ENCODE measurements at regions not wholly inside any gene's neighbourhood (a gene's known extent, or its start where the extent isn't known, plus 50 kb on each side); places are given as distances from the start of the nearest gene placed in this dataset.

- H3K27me3 ChIP-seq: no peaks in the 10 kb centered on the region
- no peak overlapping the region for H3K4me2 ChIP-seq
- no peaks in the 10 kb centered on the region for H3K36me3 ChIP-seq
- H3K9ac ChIP-seq: no peak overlapping the region
- no peaks in the 10 kb centered on the region for H3K4me1 ChIP-seq
- TF ChIP-seq Cebpa-rat (IDR thresholded peaks at IDR 0.05): no peak
- H3K9me3 ChIP-seq: peaks cover 4% of the 10 kb centered on the region; the same call in 1 of the 2 replicates
- no peaks in the 10 kb centered on the region for H4K20me1 ChIP-seq
- H3K4me3 ChIP-seq: no peak overlapping the region
- no peak overlapping the region for H3K27ac ChIP-seq
Observed at GRCh38 chr10:71125749-71126107, 86.6 kb upstream of the UNC5B start.

GRCh38 chr10:71126432-71126831 lies 85.9 kb upstream of the UNC5B start:
- H3K9me3 ChIP-seq: no peaks in the 10 kb centered on the region
- H3K4me2 ChIP-seq: no peak overlapping the region
- H3K27me3 ChIP-seq: no peaks in the 10 kb centered on the region
- TF ChIP-seq Cebpa-rat (IDR thresholded peaks at IDR 0.05): no peak
- no peak overlapping the region for H3K9ac ChIP-seq
- H3K36me3 ChIP-seq: no peaks in the 10 kb centered on the region
- H3K27ac ChIP-seq: no peak overlapping the region
- no peak overlapping the region for H3K4me3 ChIP-seq
- no peaks in the 10 kb centered on the region for H4K20me1 ChIP-seq
- H3K4me1 ChIP-seq: no peaks in the 10 kb centered on the region

- H3K4me3 ChIP-seq: no peak overlapping the region
- H3K9me3 ChIP-seq: no peaks in the 10 kb centered on the region
- no peak overlapping the region for H3K4me2 ChIP-seq
- no peaks in the 10 kb centered on the region for H3K36me3 ChIP-seq
- no peaks in the 10 kb centered on the region for H4K20me1 ChIP-seq
- H3K27me3 ChIP-seq: no peaks in the 10 kb centered on the region
- no peak overlapping the region for H3K9ac ChIP-seq
- TF ChIP-seq Cebpa-rat (IDR thresholded peaks at IDR 0.05): no peak
- H3K4me1 ChIP-seq: peaks cover under 1% of the 10 kb centered on the region
- no peak overlapping the region for H3K27ac ChIP-seq
Observed at GRCh38 chr10:71127104-71127503, 85.3 kb upstream of the UNC5B start.

GRCh38 chr10:71127773-71128172 lies 84.6 kb upstream of the UNC5B start:
- H3K36me3 ChIP-seq: no peaks in the 10 kb centered on the region
- H3K27me3 ChIP-seq: no peaks in the 10 kb centered on the region
- no peak for TF ChIP-seq Cebpa-rat (IDR thresholded peaks at IDR 0.05)
- no peak overlapping the region for H3K4me2 ChIP-seq
- no peaks in the 10 kb centered on the region for H3K9me3 ChIP-seq
- H3K4me1 ChIP-seq: peaks cover 8% of the 10 kb centered on the region
- no peak overlapping the region for H3K27ac ChIP-seq
- H3K4me3 ChIP-seq: no peak overlapping the region
- no peak overlapping the region for H3K9ac ChIP-seq
- no peaks in the 10 kb centered on the region for H4K20me1 ChIP-seq

GRCh38 chr10:71128311-71128980 lies 83.9 kb upstream of the UNC5B start:
- H3K9me3 ChIP-seq: no peaks in the 10 kb centered on the region
- H3K4me1 ChIP-seq: peaks cover 9% of the 10 kb centered on the region
- no peaks in the 10 kb centered on the region for H3K36me3 ChIP-seq
- no peak overlapping the region for H3K9ac ChIP-seq
- no peaks in the 10 kb centered on the region for H4K20me1 ChIP-seq
- no peaks in the 10 kb centered on the region for H3K27me3 ChIP-seq
- no peak overlapping the region for H3K4me3 ChIP-seq
- H3K4me2 ChIP-seq: no peak overlapping the region
- H3K27ac ChIP-seq: no peak overlapping the region
- no peak for TF ChIP-seq Cebpa-rat (IDR thresholded peaks at IDR 0.05)

- Histone ChIP-seq H3K9ac (no peak overlapping the region), H3K27ac (no peak overlapping the region), H3K9me3 (no peaks in the 10 kb centered on the region), H3K4me3 (no peak overlapping the region), H3K4me1 (peaks cover 9% of the 10 kb centered on the region), H3K36me3 (no peaks in the 10 kb centered on the region), H4K20me1 (no peaks in the 10 kb centered on the region), H3K27me3 (no peaks in the 10 kb centered on the region), H3K4me2 (no peak overlapping the region)
- TF ChIP-seq Cebpa-rat (IDR thresholded peaks at IDR 0.05): no peak
Observed at GRCh38 chr10:71131096-71131495, 81.3 kb upstream of the UNC5B start.

- H3K9ac ChIP-seq: no peak overlapping the region
- H3K9me3 ChIP-seq: no peaks in the 10 kb centered on the region
- no peaks in the 10 kb centered on the region for H4K20me1 ChIP-seq
- TF ChIP-seq Cebpa-rat (IDR thresholded peaks at IDR 0.05): no peak
- H3K27ac ChIP-seq: no peak overlapping the region
- peaks cover 9% of the 10 kb centered on the region for H3K4me1 ChIP-seq
- no peak overlapping the region for H3K4me3 ChIP-seq
- H3K4me2 ChIP-seq: no peak overlapping the region
- no peaks in the 10 kb centered on the region for H3K36me3 ChIP-seq
- no peaks in the 10 kb centered on the region for H3K27me3 ChIP-seq
Observed at GRCh38 chr10:71131508-71132088, 80.8 kb upstream of the UNC5B start.

GRCh38 chr10:71132321-71132810 lies 80.0 kb upstream of the UNC5B start:
- peaks cover 9% of the 10 kb centered on the region for H3K4me1 ChIP-seq
- no peak for TF ChIP-seq Cebpa-rat (IDR thresholded peaks at IDR 0.05)
- no peaks in the 10 kb centered on the region for H3K9me3 ChIP-seq
- no peaks in the 10 kb centered on the region for H3K27me3 ChIP-seq
- no peaks in the 10 kb centered on the region for H4K20me1 ChIP-seq
- H3K4me3 ChIP-seq: no peak overlapping the region
- no peak overlapping the region for H3K27ac ChIP-seq
- 0 out of 2 replicates have a peak overlapping the region, but pooled peaks have one; percentile 17 for H3K4me2 ChIP-seq
- no peaks in the 10 kb centered on the region for H3K36me3 ChIP-seq
- H3K9ac ChIP-seq: no peak overlapping the region

- H3K4me1 ChIP-seq: peaks cover 9% of the 10 kb centered on the region
- H3K4me2 ChIP-seq: no peak overlapping the region
- no peak overlapping the region for H3K27ac ChIP-seq
- H3K36me3 ChIP-seq: no peaks in the 10 kb centered on the region
- H3K9ac ChIP-seq: no peak overlapping the region
- no peak for TF ChIP-seq Cebpa-rat (IDR thresholded peaks at IDR 0.05)
- H3K27me3 ChIP-seq: no peaks in the 10 kb centered on the region
- H3K9me3 ChIP-seq: no peaks in the 10 kb centered on the region
- no peaks in the 10 kb centered on the region for H4K20me1 ChIP-seq
- H3K4me3 ChIP-seq: no peak overlapping the region
Observed at GRCh38 chr10:71133710-71134686, 78.4 kb upstream of the UNC5B start.

Measured in BLaER1 (cell line).